Astrocyte of the cerebellum (primary cell): ENCODE measurements at regions not wholly inside any gene's neighbourhood (a gene's known extent, or its start where the extent isn't known, plus 50 kb on each side); places are given as distances from the start of the nearest gene placed in this dataset.

Experiments
- DNase-seq: peaks from one replicate; pipeline ENCODE4 v3.0.0-alpha.2; 2011; ENCODE audit warnings: low read depth
- H3K4me3 ChIP-seq: 2 replicates; pipeline ENCODE4 v1.5.1; 2011; ENCODE audit warnings: mild to moderate bottlenecking, low read depth, low read length, moderate library complexity
- CTCF ChIP-seq: IDR thresholded peaks from 2 replicates; pipeline ENCODE4 v1.5.1; 2012; ENCODE audit warnings: low read length, low read depth, moderate library complexity, mild to moderate bottlenecking; ENCODE audit errors: missing control alignments
- in situ Hi-C: cut with HindIII; loops from 2 replicates; pipeline ENCODE4 v1.10.0; 2017; ENCODE audit warnings: low sequenced_read_pairs

- TF ChIP-seq CTCF: no peak
- DNase-seq: no peak
- in situ Hi-C loops: no loop called here
- H3K4me3 ChIP-seq: no peak overlapping the region
Observed at GRCh38 chrX:9087271-9088040, 53.5 kb upstream of the FAM9B start.

GRCh38 chrX:9088896-9089295 lies 55.0 kb upstream of the FAM9B start:
- in situ Hi-C loops: no loop called here
- no peak for TF ChIP-seq CTCF
- H3K4me3 ChIP-seq: no peak overlapping the region
- DNase-seq: no peak

DNA sequence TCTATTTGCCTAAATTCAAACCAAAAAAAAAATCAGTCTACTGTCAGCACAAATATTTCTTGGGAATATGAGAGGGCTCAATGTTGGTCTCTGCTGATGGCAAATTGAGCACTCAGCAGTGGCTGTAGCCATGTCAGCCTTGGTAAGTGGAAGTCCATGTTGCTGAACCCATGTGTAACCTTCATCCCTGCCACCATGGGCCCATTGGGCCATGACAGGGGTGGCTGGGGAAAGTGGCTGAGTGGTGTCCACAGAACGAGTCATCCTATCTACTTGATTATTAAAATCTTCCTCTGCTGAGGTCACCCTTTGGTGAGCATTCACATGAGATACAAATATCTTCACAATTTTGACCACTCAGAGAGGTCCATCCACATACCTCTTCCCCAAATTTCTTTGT lies 56.8 kb upstream of the FAM9B start:
- no peak overlapping the region for H3K4me3 ChIP-seq
- no peak for DNase-seq
- no peak for TF ChIP-seq CTCF
- in situ Hi-C loops: no loop called here

- in situ Hi-C loops: no loop called here
- no peak for DNase-seq
- TF ChIP-seq CTCF: no peak
Observed at GRCh38 chrX:9091258-9091657, 57.3 kb upstream of the FAM9B start.

DNA sequence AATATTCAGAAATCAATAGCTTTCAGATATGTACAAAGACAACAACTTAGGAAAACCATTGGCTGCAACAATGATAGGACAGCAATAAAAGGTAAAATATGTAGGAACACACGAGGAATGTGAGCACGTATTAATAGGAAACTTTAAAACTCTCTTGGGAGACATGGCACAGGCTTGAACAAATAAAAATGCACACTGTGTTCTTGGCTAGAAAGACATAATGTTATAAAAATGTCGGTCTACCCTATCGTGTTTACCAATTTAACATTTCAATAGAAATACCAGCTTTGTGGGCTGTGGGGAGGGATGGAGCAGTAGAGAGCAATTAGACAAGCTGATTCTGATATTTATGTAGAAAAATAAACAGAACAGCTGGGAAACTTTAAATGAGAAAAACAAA lies 69.0 kb upstream of the FAM9B start:
- DNase-seq: no peak
- no peak overlapping the region for H3K4me3 ChIP-seq
- in situ Hi-C loops: no loop called here
- no peak for TF ChIP-seq CTCF

More at GRCh38 chrX:9091258-9091657, 57.3 kb upstream of the FAM9B start:
- no peak overlapping the region for H3K4me3 ChIP-seq

DNA sequence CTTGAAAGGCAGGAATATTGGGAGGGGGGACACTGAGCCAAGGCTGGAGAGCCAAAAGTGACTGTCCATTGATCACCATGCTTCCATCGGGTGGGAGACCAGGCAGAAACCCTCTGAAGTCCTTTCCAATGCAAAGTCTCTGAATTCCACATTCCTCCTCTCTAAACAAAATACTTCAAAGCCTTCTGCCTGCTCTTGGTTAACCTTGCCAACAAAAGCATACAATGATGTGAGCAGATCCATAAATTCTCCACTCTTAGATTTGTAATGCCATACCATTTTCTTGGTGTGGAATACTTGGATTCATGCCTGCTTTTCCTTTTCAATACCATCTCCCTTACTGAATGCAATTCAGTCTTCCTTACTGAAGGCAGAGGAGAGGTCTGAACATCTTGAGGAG lies 74.1 kb upstream of the FAM9B start:
- peak; percentile 4 for DNase-seq
- no peak overlapping the region for H3K4me3 ChIP-seq
- in situ Hi-C loops: no loop called here
- TF ChIP-seq CTCF: no peak
